Small intestine (tissue), 7 donors: ENCODE measurements at regions not wholly inside any gene's neighbourhood (a gene's known extent, or its start where the extent isn't known, plus 50 kb on each side); places are given as distances from the start of the nearest gene placed in this dataset.
"Not testable (repeated sequence)": the region's sequence is repeated elsewhere in the genome, so short reads cannot be mapped to it uniquely, and the experiment has no call there.

Experiments used
- DNase-seq, 2 donors: peaks; one replicate each; pipeline versions ENCODE4 v3.0.0 to v3.0.0-alpha.2; 2013
- FAIRE-seq: peaks from 2 replicates; lab custom pipeline; 2012; peaks lifted over from hg19 to GRCh38; lab: Jason Lieb, UNC
- H3K27ac ChIP-seq, 3 donors: one replicate each; pipeline ENCODE4 v1.5.1; 2013; ENCODE audit warnings: low read length in 2 of 3, mild to moderate bottlenecking in 2 of 3, control low read depth in 1 of 3, inconsistent platforms in 1 of 3, low read depth in 1 of 3, moderate library complexity in 1 of 3
- H3K27me3 ChIP-seq, 3 donors: one replicate each; pipeline ENCODE4 v1.6.1; 2013; ENCODE audit warnings: low read length in 3 of 3, inconsistent platforms in 1 of 3; ENCODE audit not compliant: control insufficient read depth in 3 of 3, insufficient read depth in 3 of 3
- H3K36me3 ChIP-seq, 3 donors: one replicate each; pipeline ENCODE4 v1.6.1; 2013; ENCODE audit warnings: low read length in 3 of 3, inconsistent platforms in 1 of 3, low read depth in 1 of 3, mild to moderate bottlenecking in 1 of 3, moderate library complexity in 1 of 3; ENCODE audit not compliant: control insufficient read depth in 3 of 3, insufficient read depth in 2 of 3
- H3K4me1 ChIP-seq, 3 donors: one replicate each; pipeline ENCODE4 v1.6.1; 2013; ENCODE audit warnings: low read length in 2 of 3, inconsistent platforms in 1 of 3, low read depth in 1 of 3, mild to moderate bottlenecking in 1 of 3, moderate library complexity in 1 of 3; ENCODE audit not compliant: control insufficient read depth in 3 of 3, insufficient read depth in 2 of 3
- H3K4me3 ChIP-seq, 3 donors: one replicate each; pipeline ENCODE4 v1.5.1; 2013; ENCODE audit warnings: low read length in 3 of 3, control low read depth in 1 of 3, inconsistent platforms in 1 of 3, low read depth in 1 of 3, mild to moderate bottlenecking in 1 of 3, moderate library complexity in 1 of 3
- H3K9me3 ChIP-seq, 2 donors: one replicate each; pipeline ENCODE4 v1.6.1; 2013; ENCODE audit warnings: low read depth in 1 of 2, low read length in 1 of 2; ENCODE audit not compliant: control insufficient read depth in 2 of 2, insufficient read depth in 1 of 2
- WGBS, 3 donors: extraction: QIAGEN DNeasy Blood & Tissue Kit; methylation state at CpG; one replicate each; pipeline ENCODE4 v1.1.7; 2013; 5-methylcytosine and 5-hydroxymethylcytosine counted together
- donor health status: healthy with polysubstance abuse.
- donor health status: control.
- donor health status: control.
- donor health status: Bipolar disorder and iron deficiency.
- donor health status: healthy.

GRCh38 chr5:51622161-51622790, 239.0 kb downstream of the ISL1 start:
- Histone ChIP-seq H3K27ac (no peak overlapping the region), H3K9me3 (no peaks in the 10 kb centered on the region), H3K27me3 (no peaks in the 10 kb centered on the region), H3K4me3 (no peak overlapping the region), H3K4me1 (no peaks in the 10 kb centered on the region), H3K36me3 (no peaks in the 10 kb centered on the region)
- no peak for FAIRE-seq
- 36 to 43% (median 41%) methylated on average over 2 of the region's 2 CpGs for WGBS, 3 donors
- DNase-seq, result no peak

- FAIRE-seq (no peak), DNase-seq (no peak)
- H3K4me3 ChIP-seq, result no peak overlapping the region
- H3K27ac ChIP-seq, result no peak overlapping the region
- no peaks in the 10 kb centered on the region for H3K27me3 ChIP-seq
- H3K4me1 ChIP-seq, result no peaks in the 10 kb centered on the region
- WGBS, 3 donors, result 85 to 87% (median 86%) methylated on average over 3 of the region's 3 CpGs
- no peaks in the 10 kb centered on the region for H3K36me3 ChIP-seq
- no peaks in the 10 kb centered on the region for H3K9me3 ChIP-seq
Measured at GRCh38 chr5:51625224-51625968, 242.1 kb downstream of the ISL1 start.

- FAIRE-seq (no peak), DNase-seq (no peak)
- Histone ChIP-seq H3K36me3 (no peaks in the 10 kb centered on the region), H3K4me1 (no peaks in the 10 kb centered on the region), H3K4me3 (no peak overlapping the region), H3K27ac (no peak overlapping the region), H3K27me3 (no peaks in the 10 kb centered on the region), H3K9me3 (no peaks in the 10 kb centered on the region)
- WGBS, 3 donors, result 48 to 70% (median 57%) methylated on average over 2 of the region's 2 CpGs
Measured at GRCh38 chr5:51632027-51632426, 248.8 kb downstream of the ISL1 start.

GRCh38 chr5:51632793-51633192, 249.5 kb downstream of the ISL1 start:
- no peak for DNase-seq
- no peak for FAIRE-seq
- H3K9me3 ChIP-seq, result no peaks in the 10 kb centered on the region
- H3K4me1 ChIP-seq, result no peaks in the 10 kb centered on the region
- H3K4me3 ChIP-seq, result no peak overlapping the region
- no peak overlapping the region for H3K27ac ChIP-seq
- no peaks in the 10 kb centered on the region for H3K36me3 ChIP-seq
- no peaks in the 10 kb centered on the region for H3K27me3 ChIP-seq
- WGBS, 3 donors, result 71 to 81% (median 78%) methylated on average over 2 of the region's 2 CpGs

- H3K27ac ChIP-seq, FAIRE-seq, H3K4me1 ChIP-seq, H3K36me3 ChIP-seq, H3K9me3 ChIP-seq, DNase-seq, H3K4me3 ChIP-seq, H3K27me3 ChIP-seq: not testable (repeated sequence)
- WGBS, 3 donors, result 81 to 88% (median 87%) methylated on average over 6 of the region's 6 CpGs
Measured at GRCh38 chr5:51636973-51637372, 253.7 kb downstream of the ISL1 start.

GRCh38 chr5:51644976-51645375, 261.7 kb downstream of the ISL1 start:
- 63 to 73% (median 67%) methylated on average over 2 of the region's 2 CpGs for WGBS, 3 donors
- Histone ChIP-seq H3K27ac (no peak overlapping the region), H3K27me3 (no peaks in the 10 kb centered on the region)

GRCh38 chr5:51646482-51646881, 263.2 kb downstream of the ISL1 start:
- FAIRE-seq, result no peak
- Histone ChIP-seq H3K27ac (no peak overlapping the region), H3K9me3 (no peaks in the 10 kb centered on the region), H3K4me3 (no peak overlapping the region), H3K4me1 (no peaks in the 10 kb centered on the region), H3K36me3 (no peaks in the 10 kb centered on the region), H3K27me3 (no peaks in the 10 kb centered on the region)
- no peak for DNase-seq

More at GRCh38 chr5:51644976-51645375, 261.7 kb downstream of the ISL1 start:
- no peak for DNase-seq
- FAIRE-seq, result no peak
- no peaks in the 10 kb centered on the region for H3K9me3 ChIP-seq
- H3K4me3 ChIP-seq, result no peak overlapping the region
- H3K4me1 ChIP-seq, result no peaks in the 10 kb centered on the region
- H3K36me3 ChIP-seq, result no peaks in the 10 kb centered on the region

GRCh38 chr5:51650824-51651223, 267.6 kb downstream of the ISL1 start:
- H3K4me1 ChIP-seq, result no peaks in the 10 kb centered on the region
- no peak overlapping the region for H3K4me3 ChIP-seq
- H3K9me3 ChIP-seq, result no peaks in the 10 kb centered on the region
- no peaks in the 10 kb centered on the region for H3K27me3 ChIP-seq
- DNase-seq (no peak), FAIRE-seq (no peak)
- H3K36me3 ChIP-seq, result no peaks in the 10 kb centered on the region
- no peak overlapping the region for H3K27ac ChIP-seq
- WGBS, 3 donors, result 17 to 39% (median 29%) methylated on average over 1 of the region's 1 CpG
